ENCODE measurements at regions not wholly inside any gene's neighbourhood (a gene's known extent, or its start where the extent isn't known, plus 50 kb on each side); places are given as distances from the start of the nearest gene placed in this dataset.

DNA sequence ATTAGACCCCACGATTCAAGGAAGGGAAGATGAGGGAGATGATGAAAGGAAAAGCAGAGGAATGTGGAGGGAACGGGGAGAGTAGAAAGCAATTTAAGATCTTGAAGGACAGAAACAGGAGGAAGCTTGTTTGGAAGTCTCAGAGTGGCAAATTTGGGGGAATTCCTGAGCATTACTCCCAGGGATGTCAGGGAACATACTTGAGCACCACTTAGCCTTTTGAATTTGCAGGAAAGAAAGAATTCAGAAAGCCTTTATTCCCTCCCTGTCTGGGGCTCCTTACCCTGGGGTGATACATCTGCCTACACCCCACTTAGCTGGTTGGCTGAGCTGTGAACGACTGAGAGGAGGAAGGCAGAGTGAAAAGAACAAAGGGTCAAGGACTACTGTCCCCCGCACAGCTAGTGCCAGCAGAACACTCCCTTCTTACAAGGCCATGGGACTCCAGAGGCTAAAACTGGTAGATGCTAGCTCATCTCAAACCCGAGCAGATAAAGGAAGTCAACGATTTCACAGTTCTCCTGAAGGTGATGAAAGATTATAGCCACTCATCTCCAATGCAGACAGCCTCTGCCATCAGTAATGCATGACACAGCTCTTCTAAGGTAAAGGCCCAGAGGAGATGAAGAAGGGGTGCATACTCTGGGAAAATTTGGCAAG, 84.0 kb upstream of the AKIP1 start:
- peak; percentile 10 for DNase-seq

GRCh38 chr11:8828046-8828445, 82.9 kb upstream of the AKIP1 start:
- no peak for DNase-seq

GRCh38 chr11:8828580-8829361, 82.2 kb upstream of the AKIP1 start:
- DNase-seq, result no peak

GRCh38 chr11:8829556-8829955, 81.4 kb upstream of the AKIP1 start:
- no peak for DNase-seq

DNA sequence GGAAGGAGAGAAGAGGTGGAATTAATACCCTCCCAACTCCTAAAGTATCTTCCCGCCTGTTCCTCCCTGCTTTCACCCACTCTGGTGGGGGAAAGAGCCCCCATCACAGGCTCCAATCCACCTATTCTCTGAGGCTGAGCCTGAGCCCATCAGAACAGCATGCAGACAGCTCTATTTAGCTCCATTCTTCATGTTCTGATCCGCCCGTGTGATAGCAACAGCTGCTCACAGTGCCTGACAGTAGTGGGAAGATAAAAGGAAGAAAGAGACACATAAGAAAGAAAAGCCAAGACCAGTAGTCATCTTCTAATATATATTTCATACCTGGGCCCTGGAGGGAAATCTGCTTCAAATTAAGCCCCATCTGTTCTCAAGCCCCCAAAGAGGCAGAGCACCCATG, 80.3 kb upstream of the AKIP1 start:
- no peak for DNase-seq

DNA sequence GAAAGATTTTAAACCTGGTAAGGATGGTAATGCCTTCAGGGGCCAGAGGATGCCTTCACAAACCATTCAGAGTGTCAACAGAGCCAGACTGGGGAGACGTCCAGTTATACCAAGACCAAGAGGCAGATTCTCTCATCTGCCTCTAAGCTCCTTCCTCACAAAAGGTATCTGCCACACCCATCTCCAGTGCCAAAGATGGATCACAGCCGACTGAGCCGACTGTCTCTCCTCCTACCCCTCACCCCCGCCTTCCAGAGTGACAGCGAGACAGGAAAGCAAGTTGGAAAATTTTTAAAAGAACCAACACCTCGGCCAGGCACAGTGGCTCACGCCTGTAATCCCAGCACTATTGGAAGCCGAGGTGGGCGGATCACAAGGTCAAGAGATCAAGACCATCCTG, 79.1 kb upstream of the AKIP1 start:
- no peak for DNase-seq

GRCh38 chr11:8832571-8833260, 78.3 kb upstream of the AKIP1 start:
- DNase-seq, result no peak

GRCh38 chr11:8833568-8834315, 77.2 kb upstream of the AKIP1 start:
- DNase-seq, result no peak

- no peak for DNase-seq
These were observed 76.6 kb upstream of the AKIP1 start for GRCh38 chr11:8834379-8834778.

DNA sequence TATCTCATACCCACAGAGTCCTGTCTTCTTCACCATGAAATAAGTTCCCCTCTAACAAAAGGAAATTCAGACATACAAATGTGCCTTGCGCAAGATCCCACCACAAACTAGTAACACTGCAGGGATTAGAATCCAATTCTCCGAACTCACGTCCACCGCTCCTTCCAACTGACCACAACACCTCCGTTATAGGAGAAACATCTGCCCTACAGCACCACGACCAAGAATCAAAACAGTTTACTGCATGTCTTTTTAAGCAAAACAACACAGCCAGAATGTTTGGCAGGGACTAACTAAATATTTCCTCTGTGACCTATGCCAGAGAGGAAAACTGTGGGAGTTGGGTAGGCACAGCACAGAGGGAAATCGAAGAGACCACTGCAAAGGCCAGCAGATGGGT, 72.7 kb upstream of the AKIP1 start:
- DNase-seq, result no peak

- DNase-seq, result no peak
These were observed 71.6 kb upstream of the AKIP1 start for GRCh38 chr11:8839306-8839956.

GRCh38 chr11:8839957-8840945, 70.7 kb upstream of the AKIP1 start:
- no peak for DNase-seq

DNA sequence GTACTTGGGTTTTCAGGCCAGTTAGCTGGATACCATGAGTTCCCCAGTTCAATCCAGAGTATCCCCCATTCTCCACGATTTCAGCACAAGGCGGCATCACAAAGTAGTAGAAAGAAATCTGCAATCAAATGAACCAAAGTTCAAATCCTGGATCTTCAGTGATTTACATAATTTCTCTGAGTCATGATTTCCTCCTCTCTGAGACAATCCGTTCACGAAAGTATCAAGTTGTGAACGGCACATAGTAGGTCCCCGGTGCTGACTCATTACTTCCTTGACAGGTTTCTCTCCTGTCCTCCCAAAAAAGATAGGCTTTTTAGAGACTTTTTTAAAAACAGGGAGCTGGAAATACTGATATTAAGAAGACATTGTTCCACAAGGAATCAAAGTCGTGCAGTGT, 69.1 kb upstream of the AKIP1 start:
- no peak for DNase-seq

DNA sequence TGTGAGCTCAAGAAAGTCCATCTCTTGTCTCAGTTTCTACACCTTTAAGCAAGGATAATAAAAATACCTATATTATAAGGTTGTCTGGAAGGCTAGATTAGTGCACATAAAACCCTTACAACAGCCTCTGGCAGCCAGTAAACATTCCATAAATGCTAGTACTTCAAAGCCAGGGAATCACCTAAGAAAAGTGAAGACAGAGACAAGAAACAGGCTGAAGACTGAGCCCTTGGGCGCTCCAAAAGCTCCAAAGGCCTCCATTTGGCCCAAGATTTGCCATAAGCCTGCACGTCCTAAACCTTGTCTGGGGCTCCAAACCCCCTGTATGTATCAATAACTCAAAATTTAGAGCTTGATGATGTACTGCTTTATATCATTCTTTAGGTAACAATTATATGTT, 52.2 kb upstream of the AKIP1 start:
- DNase-seq, result no peak
